GM18907 (cell line): ENCODE measurements at regions not wholly inside any gene's neighbourhood (a gene's known extent, or its start where the extent isn't known, plus 50 kb on each side); places are given as distances from the start of the nearest gene placed in this dataset.

ENCODE experiments used
- ATAC-seq: cut with Tn5 transposase; IDR thresholded peaks from one replicate; pipeline ENCODE4 v1.9.1; 2021; ENCODE audit warnings: mild to moderate bottlenecking, moderate library complexity; ENCODE audit not compliant: unreplicated experiment

GRCh38 chr15:100781961-100782530, 97.6 kb upstream of the ALDH1A3 start:
- ATAC-seq, result no peak

- ATAC-seq, result no peak
Observed at GRCh38 chr15:100783291-100783690, 96.3 kb upstream of the ALDH1A3 start.

DNA sequence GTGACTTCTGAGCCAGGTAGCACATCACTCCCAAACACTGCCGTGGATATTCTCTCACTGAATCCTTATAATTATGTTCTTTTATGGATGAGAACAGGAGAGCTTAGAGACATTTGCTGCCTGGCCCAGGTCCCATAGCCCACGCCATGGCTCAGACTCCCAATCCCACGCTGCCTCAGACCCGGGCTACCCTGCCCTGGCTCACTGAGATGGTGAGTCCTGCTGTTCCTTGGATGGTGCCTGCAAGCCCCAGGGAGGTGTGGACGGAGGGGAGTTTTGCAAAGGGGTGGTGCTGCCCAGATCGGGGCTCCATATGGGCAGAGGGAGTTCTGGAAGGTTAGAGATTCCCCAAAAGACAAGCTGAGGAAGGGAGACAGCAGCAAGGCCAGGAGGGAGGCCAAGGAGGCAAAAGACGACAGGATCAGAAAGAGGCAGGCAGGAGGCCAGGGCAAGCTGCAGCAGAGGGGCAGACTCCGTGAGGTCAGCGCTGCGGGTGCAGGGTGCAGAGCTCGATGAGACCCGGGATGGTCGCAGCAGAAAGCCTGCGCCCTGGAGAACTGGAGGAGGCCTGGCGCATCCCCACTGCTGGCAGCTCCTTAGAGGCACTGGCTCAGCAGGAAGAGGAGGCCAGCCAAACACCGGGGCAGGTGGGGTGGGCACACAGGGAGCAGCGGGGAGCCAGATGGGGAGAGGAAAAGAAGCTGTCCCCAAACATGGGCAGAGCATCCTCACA, 95.7 kb upstream of the ALDH1A3 start:
- ATAC-seq, result no peak

GRCh38 chr15:100784493-100785180, 95.0 kb upstream of the ALDH1A3 start:
- ATAC-seq, result no peak

GRCh38 chr15:100785181-100786138, 94.2 kb upstream of the ALDH1A3 start:
- ATAC-seq, result no peak

GRCh38 chr15:100786139-100786531, 93.5 kb upstream of the ALDH1A3 start:
- ATAC-seq, result no peak

DNA sequence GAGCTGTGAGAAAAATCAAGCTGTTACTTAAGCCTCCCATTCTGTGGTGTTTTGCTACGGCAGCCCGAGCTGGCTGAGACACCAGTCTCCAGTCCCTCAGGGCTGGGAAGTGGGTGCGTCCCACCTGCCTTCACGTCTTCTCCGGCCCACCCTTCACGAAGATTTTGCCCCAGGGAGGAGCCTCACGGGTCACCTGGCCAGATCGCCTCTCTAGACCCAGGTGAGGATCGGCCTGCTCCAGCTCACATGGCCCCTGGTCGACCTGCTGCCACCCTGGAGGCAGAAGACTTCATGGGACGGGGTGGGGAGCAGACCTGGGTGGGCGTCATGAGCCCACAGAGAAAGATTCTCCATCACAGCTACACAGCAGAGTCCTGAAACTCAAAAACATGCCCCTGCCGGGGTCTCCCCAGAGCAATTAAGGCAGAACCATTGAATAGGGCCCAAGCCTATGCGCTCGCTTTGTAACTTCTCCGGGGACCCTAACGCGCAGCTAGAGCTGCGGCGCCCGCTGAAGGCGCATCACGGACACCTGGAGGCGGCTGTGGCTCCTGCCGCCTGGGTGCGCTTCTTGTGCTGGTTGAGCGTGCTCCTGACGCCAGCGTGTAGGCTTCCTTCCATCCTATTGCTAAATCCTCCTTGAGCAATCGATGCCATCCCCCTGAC, 92.6 kb upstream of the ALDH1A3 start:
- no peak for ATAC-seq

DNA sequence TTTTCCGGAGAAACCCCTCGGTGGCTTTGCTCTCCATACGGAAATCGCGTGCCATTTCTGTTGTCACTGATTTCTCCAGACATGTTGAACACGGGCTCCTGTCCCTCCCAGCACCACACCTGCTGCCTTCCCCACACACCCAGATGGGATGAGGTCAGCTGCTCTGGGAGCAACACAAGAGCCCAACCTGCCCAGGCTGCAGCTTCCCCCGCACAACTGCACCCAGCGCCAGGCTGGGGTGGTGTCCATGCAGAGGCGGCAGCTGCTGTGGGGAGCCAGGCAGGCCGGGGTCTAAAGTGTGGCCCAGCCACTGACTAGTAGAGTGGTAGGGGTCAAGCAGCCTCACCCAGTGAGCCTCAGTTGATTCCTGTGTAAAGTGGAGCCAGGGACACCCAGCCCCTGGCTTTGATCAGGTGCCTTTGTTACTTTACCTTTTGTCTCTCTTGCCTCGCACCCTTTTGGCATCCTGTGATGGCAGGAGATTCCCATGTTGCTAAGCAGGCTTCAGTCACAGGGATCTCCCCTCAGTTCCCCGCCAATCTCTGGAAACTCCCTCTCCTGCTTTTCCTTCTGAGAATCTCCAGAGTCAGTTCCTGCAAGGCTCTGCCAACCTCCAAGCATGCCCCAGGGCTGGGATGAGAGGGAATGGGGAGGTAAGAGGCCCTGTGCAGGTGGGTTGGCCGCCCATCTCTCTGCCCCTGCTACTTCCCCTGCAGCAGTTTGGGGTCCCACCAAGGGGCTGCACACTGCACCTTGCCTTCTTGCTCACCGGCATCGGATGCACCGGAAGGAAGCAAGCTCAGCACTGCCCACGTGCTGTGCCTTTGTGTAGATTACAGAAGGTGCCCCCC, 91.8 kb upstream of the ALDH1A3 start:
- ATAC-seq, result no peak

GRCh38 chr15:100788418-100789105, 91.1 kb upstream of the ALDH1A3 start:
- ATAC-seq, result no peak

DNA sequence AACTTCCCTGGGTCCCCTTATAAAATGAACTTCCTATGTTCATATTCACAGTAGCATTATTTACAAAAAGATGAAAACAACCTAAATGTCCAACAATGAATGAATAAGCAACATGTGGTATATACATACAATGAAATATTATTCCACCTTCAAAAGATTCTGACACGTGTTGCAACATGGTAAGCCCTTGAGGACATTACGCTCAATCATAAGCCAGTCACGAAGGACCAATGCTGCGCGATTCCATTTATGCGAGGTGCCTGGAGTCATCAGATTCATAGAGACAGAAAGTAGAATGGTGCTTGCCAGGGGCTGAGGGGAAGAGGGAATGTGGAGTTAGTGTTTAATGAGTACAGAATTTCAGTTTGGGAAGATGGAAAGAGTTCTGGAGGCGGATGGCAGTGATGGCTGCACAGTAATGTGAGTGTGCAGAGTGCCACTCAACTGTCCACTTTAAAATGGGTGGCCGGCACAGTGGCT, 88.8 kb upstream of the ALDH1A3 start:
- no peak for ATAC-seq

GRCh38 chr15:100794008-100794407, 85.6 kb upstream of the ALDH1A3 start:
- no peak for ATAC-seq

DNA sequence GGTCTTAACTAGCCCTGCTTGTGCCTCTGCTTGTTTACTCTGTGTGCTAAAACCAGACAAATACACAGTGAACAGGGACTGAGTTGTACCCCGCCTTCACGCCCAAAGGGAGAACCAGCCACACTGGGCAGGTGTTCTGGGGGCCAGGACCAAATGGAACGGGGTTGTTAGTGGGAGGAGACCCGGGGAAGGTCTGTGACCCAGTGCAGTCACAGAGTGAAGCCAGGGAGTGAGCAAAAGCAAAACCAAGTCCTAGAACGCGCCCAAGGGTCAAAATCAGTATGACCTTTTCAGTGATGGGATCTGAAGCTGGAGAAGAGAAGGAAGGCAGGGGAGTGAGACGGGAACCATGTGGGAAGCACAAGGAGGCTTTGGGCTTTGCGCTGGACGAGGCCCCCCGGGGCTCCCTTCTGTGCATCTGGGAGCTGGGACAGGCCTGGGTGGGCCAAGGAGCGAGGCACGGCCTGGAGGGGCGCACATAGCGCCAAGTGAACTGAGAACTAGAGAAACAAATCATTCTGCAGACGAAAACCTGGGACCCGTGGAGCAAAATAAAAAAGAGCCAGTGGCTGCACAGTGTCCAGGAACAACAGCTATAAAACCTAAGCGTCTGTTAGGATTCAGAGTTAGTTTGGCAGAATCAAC, 78.3 kb upstream of the ALDH1A3 start:
- no peak for ATAC-seq

DNA sequence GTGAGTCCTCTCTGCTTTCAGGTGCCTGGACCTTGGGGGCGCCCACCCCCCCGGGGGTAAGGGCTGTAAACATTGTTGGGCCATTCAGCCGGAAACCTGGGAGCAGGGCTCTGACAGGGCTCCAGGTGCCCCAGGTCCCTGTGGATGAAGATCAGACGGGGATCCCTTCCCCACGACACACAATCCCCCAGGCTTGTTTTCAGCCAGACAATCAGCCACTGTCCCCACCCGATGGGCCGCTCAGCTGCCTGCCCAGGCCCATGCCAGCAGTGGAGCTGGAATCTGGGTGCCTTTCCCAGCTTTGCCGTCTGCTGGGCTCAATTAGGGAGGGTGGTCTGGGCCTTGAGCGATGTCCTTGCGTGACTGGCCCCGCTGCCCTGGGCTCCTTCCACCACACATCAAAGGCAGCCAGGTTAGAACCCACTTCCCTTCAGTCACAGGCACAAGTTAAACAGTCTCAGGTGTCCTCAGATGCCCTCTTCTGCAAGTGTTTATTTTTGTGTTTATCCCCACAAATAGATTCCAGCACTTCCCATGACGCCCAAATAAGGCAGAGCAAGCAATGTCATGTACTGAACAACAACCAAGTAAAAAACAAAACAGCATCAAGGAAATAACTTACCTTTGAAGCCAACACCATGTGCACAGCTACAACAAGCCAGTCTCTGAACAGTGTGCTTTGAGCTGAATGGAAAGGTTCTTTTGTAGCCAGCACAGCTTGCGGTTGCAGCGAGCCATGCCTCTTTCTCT, 77.0 kb upstream of the ALDH1A3 start:
- ATAC-seq, result no peak

- ATAC-seq, result no peak
Observed at GRCh38 chr15:100803171-100803440, 76.5 kb upstream of the ALDH1A3 start.

- ATAC-seq, result no peak
Observed at GRCh38 chr15:100806157-100806556, 73.5 kb upstream of the ALDH1A3 start.

- ATAC-seq, result no peak
Observed at GRCh38 chr15:100807028-100807427, 72.6 kb upstream of the ALDH1A3 start.

- no peak for ATAC-seq
Observed at GRCh38 chr15:100808691-100809090, 70.9 kb upstream of the ALDH1A3 start.

- ATAC-seq, result no peak
Observed at GRCh38 chr15:100809151-100809550, 70.5 kb upstream of the ALDH1A3 start.
